Prostate gland (tissue), 2 donors: ENCODE measurements at regions not wholly inside any gene's neighbourhood (a gene's known extent, or its start where the extent isn't known, plus 50 kb on each side); places are given as distances from the start of the nearest gene placed in this dataset.
"Not testable (repeated sequence)": the region's sequence is repeated elsewhere in the genome, so short reads cannot be mapped to it uniquely, and the experiment has no call there.

ENCODE experiments used
- DNase-seq: peaks from one replicate; pipeline ENCODE4 v3.0.0-alpha.2; 2019; ENCODE audit warnings: low spot score
- H3K27ac ChIP-seq, 2 donors: fragments of 200-600 bp; sonication (generic); 2 replicates each; pipeline ENCODE4 v1.5.1; 2017 to 2019
- H3K27me3 ChIP-seq: fragments of 200-600 bp; sonication (generic); replicated peaks from 2 replicates; pipeline ENCODE4 v1.5.1; 2019; ENCODE audit not compliant: insufficient read depth
- H3K36me3 ChIP-seq, 2 donors: fragments of 200-600 bp; sonication (generic); 1 replicate in 1 of 2; 2 replicates in 1 of 2; pipeline versions ENCODE4 v1.5.1 to v1.8.1; 2017 to 2019
- H3K4me1 ChIP-seq: fragments of 200-600 bp; sonication (generic); replicated peaks from 2 replicates; pipeline ENCODE4 v1.5.1; 2019
- H3K4me3 ChIP-seq, 2 donors: fragments of 200-600 bp; sonication (generic); 2 replicates each; pipeline ENCODE4 v1.5.1; 2017 to 2019
- H3K9me3 ChIP-seq: fragments of 200-600 bp; sonication (generic); 2 replicates; pipeline ENCODE4 v1.5.1; 2017
- CTCF ChIP-seq, 4 experiments: fragments of 200-600 bp in 2 of 4; fragments of 450-650 bp in 2 of 4; sonication (generic) in 2 of 4; IDR thresholded peaks; 1 replicate in 3 of 4; 2 replicates in 1 of 4; pipeline ENCODE4 v1.5.1; 2016 to 2019; ENCODE audit warnings: antibody characterized with exemption in 4 of 4, mild to moderate bottlenecking in 2 of 4, moderate library complexity in 2 of 4
- POLR2A ChIP-seq: fragments of 450-650 bp; IDR thresholded peaks from one replicate; pipeline ENCODE4 v1.6.1; 2016; ENCODE audit warnings: antibody characterized with exemption, mild to moderate bottlenecking
- POLR2AphosphoS5 ChIP-seq: sonication (generic); formaldehyde crosslinking; IDR thresholded peaks from one replicate; pipeline ENCODE4 v1.6.1; 2017; ENCODE audit warnings: antibody characterized with exemption
- WGBS: methylation state at CpG from one replicate; pipeline ENCODE4 v1.1.5; 2018; 5-methylcytosine and 5-hydroxymethylcytosine counted together
- intact Hi-C: fragments of 100-400 bp; cut with DNase I; formaldehyde crosslinking; loops from one replicate; pipeline ENCODE4 v1.14.2; 2022

DNA sequence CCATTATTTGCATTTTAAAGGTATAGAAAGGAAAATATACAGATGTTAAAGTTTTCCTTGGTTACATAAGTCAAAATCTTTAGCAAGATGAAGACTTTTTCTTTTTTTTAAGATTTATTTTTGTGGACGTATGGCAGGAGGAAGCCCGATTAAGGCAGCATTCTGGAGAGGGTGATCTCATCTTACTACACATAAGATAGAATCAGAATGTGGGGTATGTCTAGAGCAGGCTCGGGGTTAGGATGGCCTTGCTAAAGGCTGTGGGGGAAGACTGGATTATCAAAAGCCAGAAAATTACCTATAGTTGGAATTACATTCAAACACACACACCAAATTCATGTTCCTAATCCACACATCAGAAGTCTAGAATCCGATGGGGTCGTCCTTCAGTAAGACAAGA is 79.6 kb upstream of the OTOGL start:
- intact Hi-C loops, result no loop called here
- H3K4me1 ChIP-seq, result no peaks in the 10 kb centered on the region
- H3K27me3 ChIP-seq, result no peaks in the 10 kb centered on the region
- no peaks in the 10 kb centered on the region for H3K36me3 ChIP-seq
- no peaks in the 10 kb centered on the region for H3K9me3 ChIP-seq
- no peak overlapping the region for H3K27ac ChIP-seq
- no peak for TF ChIP-seq POLR2A
- TF ChIP-seq POLR2AphosphoS5, result no peak
- no peak for TF ChIP-seq CTCF (IDR thresholded peaks at IDR 0.05)
- 88% methylated on average over 5 of the region's 5 CpGs for WGBS
- no peak overlapping the region for H3K4me3 ChIP-seq
- no peak for DNase-seq

DNA sequence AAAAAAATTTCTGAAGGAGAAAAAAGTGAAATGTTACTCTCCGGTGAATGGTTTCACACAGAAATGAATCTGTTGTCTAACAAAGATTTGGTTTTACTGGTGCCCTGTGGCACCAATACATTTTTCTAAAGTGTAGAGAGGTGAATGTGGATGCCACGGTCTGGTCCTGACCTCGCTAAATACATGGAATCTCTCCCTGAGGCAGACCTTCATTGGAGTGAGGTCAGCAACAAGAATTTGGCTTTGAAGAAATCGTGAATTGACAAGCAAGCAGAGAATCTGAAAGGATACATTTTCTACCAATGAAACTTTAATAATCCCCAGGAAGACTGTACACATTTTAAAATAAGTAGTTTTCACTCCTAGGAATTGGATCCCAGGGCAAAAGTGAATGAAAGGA is 81.2 kb upstream of the OTOGL start:
- H3K27me3 ChIP-seq, result no peaks in the 10 kb centered on the region
- intact Hi-C loops, result no loop called here
- H3K4me1 ChIP-seq, result no peaks in the 10 kb centered on the region
- no peak for DNase-seq
- H3K9me3 ChIP-seq, result no peaks in the 10 kb centered on the region
- 61% methylated on average over 4 of the region's 4 CpGs for WGBS
- H3K36me3 ChIP-seq, result no peaks in the 10 kb centered on the region
- no peak overlapping the region for H3K27ac ChIP-seq
- no peak for TF ChIP-seq POLR2A
- no peak for TF ChIP-seq CTCF (IDR thresholded peaks at IDR 0.05)
- no peak for TF ChIP-seq POLR2AphosphoS5
- H3K4me3 ChIP-seq, result no peak overlapping the region

DNA sequence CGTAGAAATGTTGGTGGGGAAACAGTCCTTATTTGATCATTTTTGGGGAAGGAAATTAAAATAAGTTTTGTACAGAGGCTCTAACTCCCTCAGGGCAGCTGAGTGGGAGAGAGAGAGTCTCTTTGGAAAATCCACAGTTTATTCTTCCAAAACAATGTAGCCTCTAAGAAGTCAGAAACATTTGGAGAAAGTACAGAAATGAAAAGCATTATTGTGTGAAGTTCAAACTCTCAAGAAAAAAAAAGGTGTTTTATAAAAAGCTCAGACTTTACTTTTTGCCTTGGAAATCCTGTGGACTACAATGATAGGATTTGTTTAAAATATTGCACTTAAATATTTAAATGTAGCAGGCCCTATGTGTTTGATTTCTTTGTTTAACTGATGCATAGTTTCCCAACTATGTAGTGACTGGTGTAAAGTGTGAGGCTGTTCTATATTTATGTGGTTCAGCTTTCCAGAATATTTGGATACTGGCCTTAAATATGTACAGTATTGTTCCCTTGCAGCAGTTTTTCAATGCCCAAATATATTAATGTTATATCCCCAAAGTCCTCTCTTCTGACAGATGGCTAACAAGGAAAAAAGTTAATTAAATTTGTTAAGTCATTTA is 82.0 kb upstream of the OTOGL start:
- Histone ChIP-seq H3K4me3 (no peak overlapping the region), H3K27me3 (no peaks in the 10 kb centered on the region), H3K27ac (no peak overlapping the region), H3K36me3 (no peaks in the 10 kb centered on the region), H3K4me1 (no peaks in the 10 kb centered on the region), H3K9me3 (no peaks in the 10 kb centered on the region)
- intact Hi-C loops, result no loop called here
- DNase-seq, result no peak
- 24% methylated on average over 1 of the region's 1 CpG for WGBS
- TF ChIP-seq POLR2A (no peak), CTCF (IDR thresholded peaks at IDR 0.05) (no peak), POLR2AphosphoS5 (no peak)

- Histone ChIP-seq H3K9me3 (no peaks in the 10 kb centered on the region), H3K27me3 (no peaks in the 10 kb centered on the region), H3K4me1 (no peaks in the 10 kb centered on the region), H3K36me3 (no peaks in the 10 kb centered on the region), H3K4me3 (no peak overlapping the region), H3K27ac (no peak overlapping the region)
- no peak for DNase-seq
- WGBS, result 44% methylated on average over 3 of the region's 3 CpGs
- TF ChIP-seq POLR2A (no peak), CTCF (IDR thresholded peaks at IDR 0.05) (no peak), POLR2AphosphoS5 (no peak)
- intact Hi-C loops, result no loop called here
These were observed 81.8 kb upstream of the PPP1R12A start for GRCh38 chr12:80016684-80017083.

- TF ChIP-seq POLR2AphosphoS5 (no peak), CTCF (IDR thresholded peaks at IDR 0.05) (no peak), POLR2A (no peak)
- Histone ChIP-seq H3K9me3 (no peaks in the 10 kb centered on the region), H3K36me3 (no peaks in the 10 kb centered on the region), H3K4me3 (no peak overlapping the region), H3K27me3 (no peaks in the 10 kb centered on the region), H3K4me1 (no peaks in the 10 kb centered on the region), H3K27ac (no peak overlapping the region)
- intact Hi-C loops, result no loop called here
- no peak for DNase-seq
- 86% methylated on average over 4 of the region's 4 CpGs for WGBS
These were observed 80.8 kb upstream of the PPP1R12A start for GRCh38 chr12:80015660-80016059.

DNA sequence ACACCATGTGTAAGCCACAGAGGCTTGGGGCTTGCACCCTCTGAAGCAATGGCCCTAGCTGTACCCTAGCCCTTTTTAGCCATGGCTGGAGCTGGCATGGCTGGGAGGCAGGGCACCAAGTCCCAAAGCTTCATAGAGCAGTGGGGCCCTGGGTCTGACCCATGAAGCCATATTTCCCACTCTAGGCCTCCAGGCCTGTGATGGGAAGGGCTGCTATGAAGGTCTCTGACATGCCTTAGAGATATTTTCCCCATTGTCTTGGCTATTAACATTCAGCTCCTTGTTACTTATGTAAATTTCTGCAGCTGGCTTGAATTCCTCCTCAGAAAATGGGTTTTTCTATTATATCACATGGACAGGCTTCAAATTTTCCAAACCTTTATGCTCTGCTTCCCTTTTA is 68.8 kb upstream of the PPP1R12A start:
- not testable (repeated sequence) for DNase-seq, H3K4me1 ChIP-seq, H3K36me3 ChIP-seq

More for the DNA sequence above, 68.8 kb upstream of the PPP1R12A start:
- H3K9me3 ChIP-seq, intact Hi-C loops, H3K27me3 ChIP-seq, H3K4me3 ChIP-seq, H3K27ac ChIP-seq: not testable (repeated sequence)
